8988T (cell line): ENCODE measurements at regions not wholly inside any gene's neighbourhood (a gene's known extent, or its start where the extent isn't known, plus 50 kb on each side); places are given as distances from the start of the nearest gene placed in this dataset.

Experiments
- DNase-seq: peaks from one replicate; pipeline ENCODE4 v3.0.0; 2011

GRCh38 chr15:95910643-95911212, 419.8 kb upstream of the NR2F2 start:
- DNase-seq: no peak

- DNase-seq: no peak
These were observed 418.8 kb upstream of the NR2F2 start for GRCh38 chr15:95911570-95912279.

GRCh38 chr15:95912280-95912625, 418.2 kb upstream of the NR2F2 start:
- DNase-seq: no peak

- DNase-seq: no peak
These were observed 417.8 kb upstream of the NR2F2 start for GRCh38 chr15:95912728-95913127.

- DNase-seq: no peak
These were observed 413.9 kb upstream of the NR2F2 start for GRCh38 chr15:95916568-95916967.

- DNase-seq: no peak
These were observed 412.0 kb upstream of the NR2F2 start for GRCh38 chr15:95918525-95918924.

GRCh38 chr15:95919460-95919859, 411.0 kb upstream of the NR2F2 start:
- no peak for DNase-seq

GRCh38 chr15:95921404-95921803, 409.1 kb upstream of the NR2F2 start:
- DNase-seq: no peak

- DNase-seq: no peak
These were observed 408.1 kb upstream of the NR2F2 start for GRCh38 chr15:95922431-95922830.

GRCh38 chr15:95923792-95924191, 406.7 kb upstream of the NR2F2 start:
- no peak for DNase-seq

- DNase-seq: no peak
These were observed 401.7 kb upstream of the NR2F2 start for GRCh38 chr15:95928822-95929221.

GRCh38 chr15:95929232-95929846, 401.2 kb upstream of the NR2F2 start:
- DNase-seq: no peak

GRCh38 chr15:95930659-95931375, 399.7 kb upstream of the NR2F2 start:
- no peak for DNase-seq

GRCh38 chr15:95931619-95932018, 398.9 kb upstream of the NR2F2 start:
- no peak for DNase-seq

- no peak for DNase-seq
These were observed 398.4 kb upstream of the NR2F2 start for GRCh38 chr15:95932141-95932540.

GRCh38 chr15:95932676-95933075, 397.8 kb upstream of the NR2F2 start:
- no peak for DNase-seq

- no peak for DNase-seq
These were observed 394.6 kb upstream of the NR2F2 start for GRCh38 chr15:95935852-95936251.

- DNase-seq: no peak
These were observed 393.4 kb upstream of the NR2F2 start for GRCh38 chr15:95937128-95937528.

GRCh38 chr15:95940431-95940985, 390.0 kb upstream of the NR2F2 start:
- no peak for DNase-seq

GRCh38 chr15:95944193-95944592, 386.3 kb upstream of the NR2F2 start:
- no peak for DNase-seq

- DNase-seq: no peak
These were observed 385.7 kb upstream of the NR2F2 start for GRCh38 chr15:95944661-95945255.

- no peak for DNase-seq
These were observed 384.3 kb upstream of the NR2F2 start for GRCh38 chr15:95946241-95946640.

GRCh38 chr15:95946926-95947325, 383.6 kb upstream of the NR2F2 start:
- no peak for DNase-seq
